ENCODE measurements at regions not wholly inside any gene's neighbourhood (a gene's known extent, or its start where the extent isn't known, plus 50 kb on each side); places are given as distances from the start of the nearest gene placed in this dataset.

DNA sequence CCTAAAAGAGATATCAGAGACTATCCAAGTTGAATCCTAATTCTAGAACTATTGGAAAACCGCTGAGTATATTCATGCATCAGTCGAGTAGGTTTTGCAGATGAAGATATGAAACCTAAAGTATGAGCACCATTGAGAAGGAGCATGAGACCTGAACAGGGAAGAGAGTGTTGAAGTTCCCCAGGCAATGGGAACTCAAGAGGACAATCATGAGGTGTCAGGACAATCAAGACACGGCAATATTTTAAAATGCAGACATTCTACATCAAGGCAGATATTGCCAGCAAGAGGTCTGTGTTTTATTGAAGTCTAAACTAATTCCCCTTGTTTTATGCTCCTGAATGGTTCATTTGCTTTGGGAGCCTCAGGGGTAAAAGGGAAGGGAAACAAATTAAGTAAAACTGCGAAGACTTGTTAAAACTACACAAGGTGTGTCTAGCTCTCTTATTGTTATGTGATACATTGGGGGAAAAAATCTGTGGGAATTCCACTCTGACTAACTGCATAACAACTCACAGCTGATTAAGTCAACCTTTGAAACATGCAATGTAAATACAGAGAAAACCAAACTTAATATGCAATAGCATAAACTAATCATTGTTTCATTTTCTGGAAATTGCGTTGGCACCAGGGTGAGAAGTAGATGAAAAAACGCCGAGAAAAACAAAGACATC lies 347.9 kb upstream of the ADGRL2 start:
- no peak for DNase-seq (ENCODE audit: low read depth in 3 of 3, low spot score in 2 of 3)

DNA sequence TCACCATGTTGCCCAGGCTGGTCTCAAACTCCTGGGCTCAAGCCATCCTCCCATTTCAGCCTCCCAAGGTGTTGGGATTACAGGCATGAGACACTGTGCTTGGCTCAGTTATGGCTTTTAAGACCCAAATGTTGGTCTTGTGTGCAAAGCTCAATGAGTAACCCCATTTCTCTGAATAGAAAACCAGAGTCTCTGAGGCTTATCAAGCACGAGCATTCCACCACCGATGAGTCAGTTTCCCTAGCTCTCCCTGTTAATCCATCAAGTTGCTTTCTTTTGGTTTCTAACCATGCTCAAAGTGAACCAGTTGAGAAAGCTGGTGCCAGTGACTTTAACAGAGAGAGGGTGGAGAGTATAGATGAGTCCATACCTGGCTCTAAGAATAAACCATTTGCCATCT lies 350.9 kb upstream of the ADGRL2 start:
- no peak for DNase-seq (ENCODE audit: low read depth in 3 of 3, low spot score in 2 of 3)

- no peak for DNase-seq (ENCODE audit: low read depth in 3 of 3, low spot score in 2 of 3)
Measured at GRCh38 chr1:81446000-81446669, 354.6 kb upstream of the ADGRL2 start.

GRCh38 chr1:81443288-81443687 lies 357.4 kb upstream of the ADGRL2 start:
- DNase-seq (ENCODE audit: low read depth in 3 of 3, low spot score in 2 of 3): no peak

DNA sequence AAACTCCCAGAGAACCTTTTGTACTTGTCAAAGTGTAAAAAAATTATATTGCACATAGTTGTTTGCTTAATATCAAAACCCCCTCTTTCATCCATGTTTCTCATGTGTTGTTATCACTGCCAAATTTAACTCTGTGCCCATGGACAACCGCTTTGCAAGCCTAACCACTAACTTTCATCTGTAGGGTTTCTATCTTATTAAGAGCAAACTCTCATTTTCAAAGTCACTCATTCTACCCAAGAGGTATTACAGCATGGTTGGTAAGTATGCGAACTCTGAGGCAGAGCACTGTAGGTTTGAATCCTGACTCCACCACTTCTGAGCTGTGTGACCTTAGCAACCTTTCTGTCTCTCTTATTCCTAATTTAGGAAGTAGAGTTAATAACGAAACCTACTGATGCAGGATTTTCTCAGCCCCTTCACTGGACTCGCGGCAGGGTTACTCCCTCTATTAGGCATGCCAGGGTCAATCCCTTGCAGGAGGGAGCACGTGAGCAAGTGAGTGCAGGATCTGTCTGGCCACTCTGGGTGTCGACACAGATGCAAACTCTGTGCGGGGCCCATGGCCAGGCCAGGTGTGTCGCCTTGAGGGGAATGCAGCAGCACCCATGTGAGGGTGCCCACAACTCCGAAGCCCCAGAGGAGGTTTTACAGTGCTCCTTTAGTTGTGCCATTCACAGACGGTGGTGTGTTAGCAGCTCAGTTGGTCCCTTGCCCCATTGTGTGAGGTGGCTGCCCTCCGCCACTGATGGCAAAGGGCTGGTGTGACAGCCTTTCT lies 361.5 kb upstream of the ADGRL2 start:
- DNase-seq (ENCODE audit: low read depth in 3 of 3, low spot score in 2 of 3): no peak

- DNase-seq (ENCODE audit: low read depth in 3 of 3, low spot score in 2 of 3): no peak
Measured at GRCh38 chr1:81437649-81438048, 363.1 kb upstream of the ADGRL2 start.

- DNase-seq (ENCODE audit: low read depth in 3 of 3, low spot score in 2 of 3): no peak
Measured at GRCh38 chr1:81437213-81437612, 363.5 kb upstream of the ADGRL2 start.

DNA sequence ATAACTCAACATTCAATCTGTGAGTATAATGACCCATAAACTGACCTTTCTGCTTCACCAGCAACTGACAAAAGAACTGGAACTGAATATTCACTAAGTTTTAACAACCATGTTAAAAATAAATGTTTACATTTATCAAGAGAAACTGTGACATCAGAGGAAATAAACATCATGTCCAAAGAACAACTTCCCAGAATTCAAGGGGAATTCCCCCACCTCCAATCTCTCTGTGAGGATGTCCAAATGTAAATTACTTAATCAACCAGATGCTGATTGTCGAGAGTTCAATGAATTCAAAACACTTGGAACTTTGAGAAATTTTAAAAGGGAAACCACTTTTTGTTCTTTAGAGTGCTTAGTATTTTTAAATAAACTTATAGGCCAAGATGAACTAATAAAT lies 365.6 kb upstream of the ADGRL2 start:
- no peak for DNase-seq (ENCODE audit: low read depth in 3 of 3, low spot score in 2 of 3)

DNA sequence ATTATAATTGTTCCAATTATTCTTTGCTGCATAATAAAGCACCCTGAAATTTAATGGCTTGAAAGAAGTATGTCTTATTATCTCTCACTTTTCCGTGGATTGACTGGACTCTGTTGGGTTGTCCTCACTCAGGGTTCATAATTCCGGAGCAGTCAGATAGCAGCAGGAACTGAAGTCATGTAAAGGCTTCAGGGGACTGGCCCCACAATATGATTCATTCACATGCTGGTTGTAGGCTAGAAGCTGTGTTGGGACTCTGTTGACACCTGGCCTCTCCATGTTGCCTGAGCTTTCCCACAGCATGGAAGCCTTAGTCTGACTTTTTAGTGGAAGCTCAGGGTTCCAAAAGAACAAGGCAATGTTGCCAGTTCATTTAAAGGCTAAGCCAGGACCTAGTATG lies 367.1 kb upstream of the ADGRL2 start:
- DNase-seq (ENCODE audit: low read depth in 3 of 3, low spot score in 2 of 3): no peak

DNA sequence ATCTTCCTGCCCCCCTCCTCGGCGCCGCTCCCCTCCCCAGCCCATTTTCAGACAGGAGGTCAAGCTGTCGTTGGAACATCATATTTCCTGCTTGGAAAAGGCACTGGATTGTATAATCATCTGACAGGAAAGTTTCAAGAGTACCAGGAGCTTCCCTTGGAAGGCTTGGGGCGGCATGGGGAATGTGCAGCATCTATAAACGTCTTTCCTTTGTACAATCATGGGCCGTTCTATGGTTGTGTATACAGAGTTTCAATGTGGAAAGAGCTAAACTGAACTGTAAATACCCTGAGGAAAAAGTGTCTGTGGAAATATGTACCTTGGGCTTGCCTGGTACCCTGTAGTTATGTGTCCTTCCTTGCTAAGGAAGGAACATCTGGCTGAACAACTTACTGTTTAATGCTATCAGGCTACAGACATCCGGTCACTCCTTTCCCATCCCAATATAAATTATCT lies 368.1 kb upstream of the ADGRL2 start:
- no peak for DNase-seq (ENCODE audit: low read depth in 3 of 3, low spot score in 2 of 3)

- no peak for DNase-seq (ENCODE audit: low read depth in 3 of 3, low spot score in 2 of 3)
Measured at GRCh38 chr1:81432059-81432458, 368.7 kb upstream of the ADGRL2 start.

- DNase-seq (ENCODE audit: low read depth in 3 of 3, low spot score in 2 of 3): no peak
Measured at GRCh38 chr1:81431624-81432000, 369.1 kb upstream of the ADGRL2 start.

- no peak for DNase-seq (ENCODE audit: low read depth in 3 of 3, low spot score in 2 of 3)
Measured at GRCh38 chr1:81430955-81431623, 369.6 kb upstream of the ADGRL2 start.

GRCh38 chr1:81430236-81430938 lies 370.3 kb upstream of the ADGRL2 start:
- no peak for DNase-seq (ENCODE audit: low read depth in 3 of 3, low spot score in 2 of 3)

DNA sequence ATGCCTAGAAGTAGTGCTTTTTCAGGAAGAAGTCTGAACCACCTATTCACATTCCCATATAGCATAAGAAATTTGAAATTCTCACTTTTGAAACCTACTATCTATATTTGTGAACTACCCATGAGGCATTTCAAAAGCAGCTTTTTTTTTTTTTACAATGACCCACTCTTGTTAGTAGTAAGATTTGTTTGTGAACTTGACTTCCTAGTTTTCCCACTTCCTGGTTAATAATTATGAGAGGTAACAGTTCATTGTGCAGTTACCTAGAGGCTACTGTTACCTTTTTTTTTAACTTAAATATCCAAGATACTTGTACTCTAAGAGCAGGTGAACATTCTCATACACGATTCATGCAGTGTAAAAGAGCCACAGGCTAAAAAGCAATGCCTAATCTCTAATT lies 371.7 kb upstream of the ADGRL2 start:
- DNase-seq (ENCODE audit: low read depth in 3 of 3, low spot score in 2 of 3): no peak

DNA sequence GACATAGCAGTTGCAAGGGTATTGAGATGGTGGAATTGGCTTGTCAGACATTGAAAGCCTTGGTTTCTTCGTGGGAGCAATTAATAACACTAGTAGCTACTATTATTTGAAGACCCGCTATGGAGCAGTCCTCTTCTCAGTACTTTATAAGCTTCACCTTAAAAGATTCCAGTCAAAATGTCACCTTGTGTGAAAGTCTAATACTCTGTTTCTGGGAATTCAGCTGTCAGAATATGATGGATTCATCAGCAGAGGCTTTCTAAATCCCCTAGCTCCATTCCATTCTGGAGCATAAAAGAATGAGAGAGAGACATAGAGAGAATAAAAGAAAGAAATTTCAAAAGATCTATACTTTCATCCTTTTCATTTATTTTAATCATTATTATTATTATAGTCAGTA lies 375.9 kb upstream of the ADGRL2 start:
- DNase-seq (ENCODE audit: low read depth in 3 of 3, low spot score in 2 of 3): no peak

GRCh38 chr1:81424061-81424460 lies 376.7 kb upstream of the ADGRL2 start:
- DNase-seq (ENCODE audit: low read depth in 3 of 3, low spot score in 2 of 3): no peak

DNA sequence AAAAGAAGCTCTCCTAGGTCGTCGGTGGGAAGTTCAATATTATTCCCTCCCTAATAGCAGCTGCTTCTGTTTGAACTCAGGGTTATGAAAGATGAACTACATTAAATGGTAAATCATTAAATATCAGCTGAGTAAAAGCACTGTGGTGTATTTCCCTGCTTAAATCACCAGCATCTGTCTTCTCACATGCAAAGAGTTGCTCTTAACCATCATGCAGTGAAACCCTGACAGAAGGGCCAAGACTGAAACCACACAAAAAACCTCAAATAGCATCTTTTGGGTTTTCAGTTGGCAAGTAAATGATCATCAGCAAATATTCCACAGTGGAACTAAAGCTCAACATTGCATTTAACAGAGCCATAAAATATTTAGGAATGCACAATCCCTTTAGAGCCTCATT lies 380.0 kb upstream of the ADGRL2 start:
- no peak for DNase-seq (ENCODE audit: low read depth in 3 of 3, low spot score in 2 of 3)

GRCh38 chr1:81414488-81415015 lies 386.2 kb upstream of the ADGRL2 start:
- DNase-seq (ENCODE audit: low read depth in 3 of 3, low spot score in 2 of 3): no peak

DNA sequence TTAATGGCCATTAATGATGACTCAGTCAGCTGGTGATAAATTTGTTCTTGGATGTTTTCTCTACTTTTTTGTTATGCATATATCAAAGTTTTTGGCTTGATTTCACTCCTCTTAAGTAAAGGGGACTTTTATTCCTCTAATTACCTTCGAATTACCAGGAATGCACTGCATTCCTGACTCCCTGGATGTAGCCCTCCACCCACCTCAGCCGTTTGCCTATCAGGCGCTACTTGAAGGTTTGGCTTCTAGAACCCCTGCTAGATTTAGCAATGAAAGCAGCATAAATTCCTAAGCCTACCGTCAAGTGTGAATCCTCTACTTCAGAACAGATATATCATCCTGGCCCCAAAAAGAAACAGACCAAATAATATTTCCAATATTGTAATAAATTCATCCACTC lies 387.8 kb upstream of the ADGRL2 start:
- no peak for DNase-seq (ENCODE audit: low read depth in 3 of 3, low spot score in 2 of 3)

Measured in right renal cortex interstitium (tissue), 3 donors.